GM19452 (cell line): ENCODE measurements at regions not wholly inside any gene's neighbourhood (a gene's known extent, or its start where the extent isn't known, plus 50 kb on each side); places are given as distances from the start of the nearest gene placed in this dataset.

ENCODE experiments used
- ATAC-seq: cut with Tn5 transposase; IDR thresholded peaks from one replicate; pipeline ENCODE4 v1.9.1; 2021; ENCODE audit not compliant: unreplicated experiment

DNA sequence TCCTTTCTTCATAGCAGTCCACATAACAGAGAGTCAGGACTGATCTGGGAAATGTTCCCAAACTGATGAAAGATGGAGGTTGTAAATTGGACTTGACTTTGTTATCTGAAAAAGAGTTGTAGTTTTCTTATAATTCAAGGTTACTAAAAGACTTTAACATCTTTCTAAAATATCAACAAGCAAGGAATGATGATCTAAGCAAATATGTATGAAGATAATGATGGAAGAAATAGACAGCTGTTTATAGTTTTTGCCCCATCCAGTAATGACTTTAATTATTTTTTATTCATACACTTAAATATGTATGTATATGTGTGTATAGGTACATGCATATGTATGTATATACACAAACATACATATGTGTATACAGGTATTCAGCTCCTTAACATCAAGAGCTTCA is 411.1 kb upstream of the SPOCK3 start:
- ATAC-seq = no peak

GRCh38 chr4:167652267-167652666 is 418.0 kb upstream of the SPOCK3 start:
- ATAC-seq = no peak

DNA sequence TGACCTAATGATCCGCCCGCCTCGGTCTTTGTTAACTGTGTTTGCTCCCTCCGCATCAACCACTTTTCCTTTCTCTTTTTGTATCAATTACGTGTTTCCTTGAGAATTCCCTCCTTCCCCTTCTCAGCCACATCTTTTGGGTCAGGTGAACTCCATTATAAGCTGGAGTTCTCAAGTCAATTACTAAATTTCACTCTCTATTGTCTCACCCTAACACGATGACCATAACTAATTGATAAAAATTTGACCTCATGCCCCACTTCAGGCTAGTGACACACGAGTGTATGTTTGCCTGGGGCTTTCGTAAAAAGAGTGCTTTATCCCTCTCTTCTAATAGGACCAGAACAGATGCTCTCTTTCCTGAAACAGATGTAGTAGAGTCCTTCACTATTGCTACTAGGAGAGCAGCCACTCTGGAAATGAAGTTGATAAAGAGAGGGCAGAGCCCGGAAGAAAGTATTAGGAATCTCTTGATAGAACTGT is 403.6 kb upstream of the ANXA10 start:
- ATAC-seq = no peak

DNA sequence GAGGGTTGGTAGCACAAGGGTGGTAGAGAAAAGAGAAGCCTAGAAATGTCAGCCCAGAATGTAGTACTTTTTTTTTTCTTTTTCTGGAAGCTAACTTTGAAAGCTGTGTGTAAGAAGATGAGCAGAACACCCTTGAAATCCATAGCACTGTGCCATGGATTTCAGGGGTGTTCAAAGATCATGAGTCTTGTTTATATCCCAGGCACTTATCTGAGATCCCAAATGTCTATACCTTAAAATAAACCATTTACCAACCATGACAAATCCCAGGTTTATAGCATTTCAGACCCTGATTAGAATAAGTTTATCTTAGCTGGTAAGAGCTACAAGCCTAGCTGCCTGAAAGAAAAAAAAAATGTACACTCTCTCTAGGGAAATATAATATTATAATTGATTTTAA is 389.9 kb upstream of the ANXA10 start:
- ATAC-seq = no peak

GRCh38 chr4:167711517-167711916 is 380.8 kb upstream of the ANXA10 start:
- ATAC-seq = no peak

GRCh38 chr4:167713756-167714155 is 378.6 kb upstream of the ANXA10 start:
- ATAC-seq = no peak

- ATAC-seq = no peak
Measured at GRCh38 chr4:167715176-167715575, 377.2 kb upstream of the ANXA10 start.

- no peak for ATAC-seq
Measured at GRCh38 chr4:167717495-167717894, 374.8 kb upstream of the ANXA10 start.

DNA sequence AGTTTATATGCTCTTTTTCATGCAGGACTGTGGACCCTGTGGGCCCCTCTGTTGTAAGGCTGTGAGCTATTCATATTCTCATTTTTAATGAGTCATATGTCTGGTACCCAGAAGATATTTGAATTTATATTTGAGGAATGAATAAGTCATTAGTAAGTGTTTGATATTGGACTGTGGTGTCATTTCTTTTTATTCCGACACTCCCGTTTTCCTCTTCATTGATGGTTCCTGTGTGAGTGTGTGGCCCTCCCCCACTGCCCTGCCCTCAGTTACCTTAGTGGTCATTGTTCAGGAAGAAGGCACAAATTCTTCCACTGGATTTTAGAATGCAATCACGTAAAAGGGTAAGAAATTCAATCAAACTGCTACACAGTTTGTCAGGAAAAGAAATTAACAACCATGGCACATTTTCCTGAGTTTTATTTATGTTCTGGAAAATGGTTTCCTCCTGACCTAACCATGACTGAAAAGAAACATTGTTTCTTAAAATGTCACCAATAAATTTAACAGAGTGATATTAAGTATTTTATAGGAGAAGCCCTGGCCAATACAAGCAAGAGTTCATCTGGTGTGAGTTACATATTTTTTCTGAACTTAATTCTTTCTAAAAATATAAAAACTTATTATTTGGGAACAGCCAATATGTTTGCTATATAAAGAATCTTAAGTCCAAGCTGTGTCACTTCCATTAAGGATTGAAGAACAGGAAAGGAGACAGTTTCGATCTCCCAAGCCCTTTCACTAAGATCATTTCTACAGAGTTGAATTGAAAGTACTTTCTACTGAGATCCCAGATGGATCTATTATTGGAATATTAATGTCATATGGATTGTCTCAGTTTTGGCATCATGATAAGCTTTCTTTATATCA is 370.5 kb upstream of the ANXA10 start:
- ATAC-seq = no peak

GRCh38 chr4:167722487-167722808 is 369.9 kb upstream of the ANXA10 start:
- ATAC-seq = no peak

DNA sequence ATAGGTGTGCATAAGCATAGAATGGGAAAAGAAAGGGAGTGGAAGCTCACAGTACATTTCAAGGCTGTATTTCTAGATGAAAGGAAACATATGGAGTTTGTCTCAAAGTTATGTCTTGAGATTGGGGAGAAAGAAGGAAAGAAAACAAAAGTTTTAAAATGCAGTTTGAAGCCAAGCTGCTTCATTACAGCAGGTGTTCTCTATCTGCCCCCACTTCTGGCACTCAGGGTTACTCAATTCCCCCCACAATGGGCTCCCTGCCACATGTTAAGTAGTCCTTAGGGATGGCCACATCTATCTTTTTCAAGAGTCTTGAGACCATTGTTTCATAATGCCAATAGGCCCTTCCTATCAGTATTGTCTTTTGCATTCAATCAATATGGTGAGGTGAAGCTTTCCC is 367.4 kb upstream of the ANXA10 start:
- no peak for ATAC-seq

DNA sequence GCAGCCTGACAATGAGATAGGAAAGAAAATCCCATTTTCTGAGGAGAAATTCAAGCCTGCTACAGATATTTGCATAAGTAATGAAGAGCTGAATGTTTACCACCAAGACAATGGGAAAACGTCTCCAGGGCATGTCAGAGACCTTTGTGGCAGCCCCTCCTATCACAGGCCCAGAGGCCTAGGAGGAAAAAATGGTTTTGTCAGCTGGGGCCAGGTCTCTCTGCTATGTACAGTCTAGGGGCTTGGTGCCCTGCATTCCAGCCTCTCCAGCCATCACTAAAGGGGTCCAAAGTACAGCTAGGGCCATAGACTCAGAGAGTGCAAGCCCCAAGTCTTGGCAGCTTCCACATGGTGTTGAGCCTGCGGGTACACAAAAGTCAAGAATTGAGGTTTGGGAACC is 361.6 kb upstream of the ANXA10 start:
- no peak for ATAC-seq

DNA sequence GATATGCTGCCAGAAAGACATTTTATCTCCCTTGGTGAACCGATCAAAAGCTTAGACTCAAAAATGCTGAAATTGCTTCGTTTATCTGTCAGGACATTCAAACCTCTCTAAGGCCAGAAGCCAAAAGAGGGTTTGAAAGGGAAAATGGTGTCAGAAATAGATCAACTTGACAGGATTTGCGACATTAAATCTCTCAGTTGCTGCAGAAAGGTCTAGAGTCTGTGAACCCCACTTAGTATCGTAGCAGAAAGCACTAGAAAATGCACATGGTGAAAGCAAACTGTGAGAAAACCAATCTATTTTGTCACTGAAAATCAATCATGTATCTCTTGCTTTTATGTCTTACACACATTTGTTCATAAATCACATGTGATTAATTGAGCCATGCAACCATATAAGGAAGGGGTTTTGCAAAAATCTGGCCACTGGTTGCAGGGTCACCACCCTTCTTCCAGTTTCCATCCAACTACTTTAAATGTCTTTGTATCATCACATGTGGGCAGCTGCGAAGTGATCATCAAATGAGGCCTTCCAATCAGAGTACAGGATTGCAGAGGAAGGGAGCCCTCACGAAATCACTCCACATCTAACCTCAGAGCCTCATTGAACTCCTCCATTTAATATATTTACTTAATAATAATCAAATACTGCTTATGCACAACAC is 347.2 kb upstream of the ANXA10 start:
- no peak for ATAC-seq

GRCh38 chr4:167767281-167767680 is 325.1 kb upstream of the ANXA10 start:
- no peak for ATAC-seq

DNA sequence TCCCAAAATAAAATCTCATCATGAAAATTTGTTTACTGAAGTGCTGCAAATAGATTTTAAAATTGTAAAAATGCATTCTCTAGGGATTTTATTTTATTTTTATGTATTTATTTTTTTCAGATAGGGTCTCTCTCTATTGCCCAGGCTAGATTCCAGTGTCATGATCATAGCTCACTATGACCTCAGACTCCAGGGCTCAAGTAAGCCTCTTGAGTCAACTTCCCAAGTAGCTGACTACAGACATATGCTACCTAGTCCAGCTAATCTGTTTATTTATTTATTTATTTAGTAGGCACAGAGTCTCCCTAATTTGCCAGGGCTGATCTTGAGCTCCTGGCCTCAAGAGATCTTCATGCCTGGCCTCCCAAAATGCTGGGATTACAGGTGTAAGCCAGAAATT is 317.7 kb upstream of the ANXA10 start:
- ATAC-seq = no peak

- ATAC-seq = no peak
Measured at GRCh38 chr4:167775375-167775774, 317.0 kb upstream of the ANXA10 start.

GRCh38 chr4:167779280-167779679 is 313.1 kb upstream of the ANXA10 start:
- ATAC-seq = no peak

- ATAC-seq = no peak
Measured at GRCh38 chr4:167779864-167780263, 312.5 kb upstream of the ANXA10 start.

DNA sequence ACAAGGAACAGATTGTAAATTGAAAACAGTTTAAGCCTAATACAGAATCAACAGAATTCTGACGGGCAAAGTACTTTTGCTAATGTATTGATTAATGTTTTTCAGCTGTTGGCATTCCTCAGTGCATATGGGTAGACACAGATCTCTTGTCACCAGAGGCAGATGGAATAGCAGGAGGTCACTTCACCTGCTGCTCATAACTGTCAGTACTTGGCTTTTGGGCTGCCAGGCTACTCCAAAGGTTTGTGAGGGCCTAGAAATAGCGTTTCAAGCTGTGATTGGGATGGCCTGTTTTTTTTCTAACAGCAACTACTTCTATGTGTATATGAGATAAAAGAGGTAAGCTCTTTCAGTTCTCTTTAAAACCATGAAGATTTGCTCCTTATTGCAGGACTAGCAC is 307.5 kb upstream of the ANXA10 start:
- no peak for ATAC-seq

DNA sequence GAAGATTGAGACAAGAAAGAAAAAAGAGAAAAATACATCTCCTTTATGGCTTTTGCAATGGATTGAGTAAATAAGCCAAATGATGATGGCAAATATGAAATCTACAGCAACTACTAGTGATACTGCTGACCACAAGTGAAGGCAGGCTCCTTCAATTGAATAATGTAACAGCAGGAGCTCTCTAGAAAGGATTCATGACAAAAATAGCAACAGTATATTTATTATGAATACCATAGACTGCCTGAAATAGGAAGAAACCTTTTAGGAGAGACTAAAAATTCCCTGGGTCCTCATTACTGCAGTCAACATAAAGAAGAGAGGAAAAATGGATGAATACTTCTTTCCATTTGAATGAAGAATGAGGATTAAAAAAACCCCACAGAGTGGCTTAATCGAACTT is 306.8 kb upstream of the ANXA10 start:
- ATAC-seq = no peak

- no peak for ATAC-seq
Measured at GRCh38 chr4:167786504-167786903, 305.8 kb upstream of the ANXA10 start.

GRCh38 chr4:167787231-167787630 is 305.1 kb upstream of the ANXA10 start:
- ATAC-seq = no peak
